BLaER1 (cell line): ENCODE measurements at regions not wholly inside any gene's neighbourhood (a gene's known extent, or its start where the extent isn't known, plus 50 kb on each side); places are given as distances from the start of the nearest gene placed in this dataset.

Experiments
- H3K27ac ChIP-seq: shearing (Covaris generic); formaldehyde crosslinking; 2 replicates; pipeline ENCODE4 v1.8.1; 2022
- H3K27me3 ChIP-seq: shearing (Covaris generic); formaldehyde crosslinking; 2 replicates; pipeline ENCODE4 v1.8.1; 2022
- H3K36me3 ChIP-seq: shearing (Covaris generic); formaldehyde crosslinking; 2 replicates; pipeline ENCODE4 v1.8.1; 2022
- H3K4me1 ChIP-seq: shearing (Covaris generic); formaldehyde crosslinking; 2 replicates; pipeline ENCODE4 v1.8.1; 2022
- H3K4me2 ChIP-seq: shearing (Covaris generic); formaldehyde crosslinking; 2 replicates; pipeline ENCODE4 v1.8.1; 2022
- H3K4me3 ChIP-seq: shearing (Covaris generic); formaldehyde crosslinking; 2 replicates; pipeline ENCODE4 v1.8.1; 2022
- H3K9ac ChIP-seq: shearing (Covaris generic); formaldehyde crosslinking; 2 replicates; pipeline ENCODE4 v1.8.1; 2022
- H3K9me3 ChIP-seq: shearing (Covaris generic); formaldehyde crosslinking; 2 replicates; pipeline ENCODE4 v1.8.1; 2022
- H4K20me1 ChIP-seq: shearing (Covaris generic); formaldehyde crosslinking; 2 replicates; pipeline ENCODE4 v1.8.1; 2022
- Cebpa-rat ChIP-seq: shearing (Covaris generic); IDR thresholded peaks from 2 replicates; pipeline ENCODE4 v1.8.1; 2022

- Histone ChIP-seq H3K4me3 (no peak overlapping the region), H3K4me1 (no peaks in the 10 kb centered on the region), H3K4me2 (no peak overlapping the region), H3K9me3 (0 out of 2 replicates have a peak, but pooled peaks cover 3% of the 10 kb centered on the region), H3K27ac (no peak overlapping the region), H3K36me3 (no peaks in the 10 kb centered on the region), H3K9ac (no peak overlapping the region), H4K20me1 (no peaks in the 10 kb centered on the region), H3K27me3 (no peaks in the 10 kb centered on the region)
- no peak for TF ChIP-seq Cebpa-rat
Measured at GRCh38 chr6:45727819-45728449, 287.7 kb downstream of the CLIC5 start.

GRCh38 chr6:45727228-45727627 lies 288.4 kb downstream of the CLIC5 start:
- Histone ChIP-seq H3K36me3 (no peaks in the 10 kb centered on the region), H4K20me1 (no peaks in the 10 kb centered on the region), H3K9me3 (0 out of 2 replicates have a peak, but pooled peaks cover 3% of the 10 kb centered on the region), H3K27ac (no peak overlapping the region), H3K4me3 (no peak overlapping the region), H3K4me2 (no peak overlapping the region), H3K4me1 (no peaks in the 10 kb centered on the region), H3K9ac (no peak overlapping the region), H3K27me3 (no peaks in the 10 kb centered on the region)
- no peak for TF ChIP-seq Cebpa-rat

GRCh38 chr6:45726444-45726843 lies 289.2 kb downstream of the CLIC5 start:
- Histone ChIP-seq H3K9ac (no peak overlapping the region), H3K27ac (no peak overlapping the region), H3K27me3 (no peaks in the 10 kb centered on the region), H3K4me3 (no peak overlapping the region), H4K20me1 (no peaks in the 10 kb centered on the region), H3K36me3 (no peaks in the 10 kb centered on the region), H3K4me2 (no peak overlapping the region), H3K4me1 (no peaks in the 10 kb centered on the region), H3K9me3 (0 out of 2 replicates have a peak, but pooled peaks cover 3% of the 10 kb centered on the region)
- no peak for TF ChIP-seq Cebpa-rat

GRCh38 chr6:45724511-45724910 lies 291.1 kb downstream of the CLIC5 start:
- Histone ChIP-seq H3K9ac (no peak overlapping the region), H3K4me1 (no peaks in the 10 kb centered on the region), H3K27ac (no peak overlapping the region), H3K4me2 (no peak overlapping the region), H3K27me3 (no peaks in the 10 kb centered on the region), H4K20me1 (no peaks in the 10 kb centered on the region), H3K9me3 (0 out of 2 replicates have a peak, but pooled peaks cover 3% of the 10 kb centered on the region), H3K36me3 (no peaks in the 10 kb centered on the region), H3K4me3 (no peak overlapping the region)
- no peak for TF ChIP-seq Cebpa-rat

GRCh38 chr6:45724027-45724426 lies 291.6 kb downstream of the CLIC5 start:
- H3K27me3 ChIP-seq: no peaks in the 10 kb centered on the region
- no peak overlapping the region for H3K9ac ChIP-seq
- H3K4me1 ChIP-seq: no peaks in the 10 kb centered on the region
- no peak overlapping the region for H3K27ac ChIP-seq
- no peaks in the 10 kb centered on the region for H4K20me1 ChIP-seq
- TF ChIP-seq Cebpa-rat: no peak
- H3K4me3 ChIP-seq: no peak overlapping the region
- no peaks in the 10 kb centered on the region for H3K36me3 ChIP-seq
- H3K9me3 ChIP-seq: 0 out of 2 replicates have a peak, but pooled peaks cover 3% of the 10 kb centered on the region
- no peak overlapping the region for H3K4me2 ChIP-seq

GRCh38 chr6:45722876-45723275 lies 292.8 kb downstream of the CLIC5 start:
- Histone ChIP-seq H3K4me3 (no peak overlapping the region), H3K9me3 (0 out of 2 replicates have a peak, but pooled peaks cover 3% of the 10 kb centered on the region), H3K4me1 (no peaks in the 10 kb centered on the region), H3K4me2 (no peak overlapping the region), H3K9ac (no peak overlapping the region), H3K27ac (no peak overlapping the region), H3K36me3 (no peaks in the 10 kb centered on the region), H4K20me1 (no peaks in the 10 kb centered on the region), H3K27me3 (no peaks in the 10 kb centered on the region)
- TF ChIP-seq Cebpa-rat: no peak

- Histone ChIP-seq H3K27me3 (no peaks in the 10 kb centered on the region), H3K36me3 (no peaks in the 10 kb centered on the region)
- TF ChIP-seq Cebpa-rat: no peak
Measured at GRCh38 chr6:45721665-45722064, 294.0 kb downstream of the CLIC5 start.

GRCh38 chr6:45718871-45719270 lies 296.8 kb downstream of the CLIC5 start:
- Histone ChIP-seq H3K4me3 (no peak overlapping the region), H3K4me1 (peaks cover 24% of the 10 kb centered on the region), H3K36me3 (no peaks in the 10 kb centered on the region), H3K4me2 (no peak overlapping the region), H4K20me1 (no peaks in the 10 kb centered on the region), H3K9me3 (0 out of 2 replicates have a peak, but pooled peaks cover 3% of the 10 kb centered on the region), H3K9ac (no peak overlapping the region), H3K27ac (no peak overlapping the region), H3K27me3 (no peaks in the 10 kb centered on the region)
- TF ChIP-seq Cebpa-rat: no peak

More at GRCh38 chr6:45721665-45722064, 294.0 kb downstream of the CLIC5 start:
- Histone ChIP-seq H3K4me1 (peaks cover 6% of the 10 kb centered on the region), H4K20me1 (no peaks in the 10 kb centered on the region), H3K27ac (no peak overlapping the region), H3K4me2 (no peak overlapping the region), H3K4me3 (no peak overlapping the region), H3K9ac (no peak overlapping the region), H3K9me3 (0 out of 2 replicates have a peak, but pooled peaks cover 3% of the 10 kb centered on the region)

- Histone ChIP-seq H3K4me2 (no peak overlapping the region), H3K4me3 (no peak overlapping the region), H3K36me3 (no peaks in the 10 kb centered on the region), H4K20me1 (no peaks in the 10 kb centered on the region), H3K27ac (no peak overlapping the region), H3K9me3 (no peaks in the 10 kb centered on the region), H3K27me3 (no peaks in the 10 kb centered on the region), H3K4me1 (peaks cover 24% of the 10 kb centered on the region), H3K9ac (no peak overlapping the region)
- TF ChIP-seq Cebpa-rat: no peak
Measured at GRCh38 chr6:45718131-45718530, 297.5 kb downstream of the CLIC5 start.

- Histone ChIP-seq H3K4me3 (no peak overlapping the region), H3K9me3 (no peaks in the 10 kb centered on the region), H3K4me1 (peaks cover 27% of the 10 kb centered on the region), H3K9ac (no peak overlapping the region), H3K27me3 (no peaks in the 10 kb centered on the region), H3K4me2 (no peak overlapping the region), H3K27ac (no peak overlapping the region), H4K20me1 (no peaks in the 10 kb centered on the region), H3K36me3 (no peaks in the 10 kb centered on the region)
- no peak for TF ChIP-seq Cebpa-rat
Measured at GRCh38 chr6:45717715-45718114, 297.9 kb downstream of the CLIC5 start.
